Activated naive CD4-positive, alpha-beta T cell treated with anti-CD3 and anti-CD28 coated beads for 36 hours (primary cell): ENCODE measurements at regions not wholly inside any gene's neighbourhood (a gene's known extent, or its start where the extent isn't known, plus 50 kb on each side); places are given as distances from the start of the nearest gene placed in this dataset.

Experiments
- CTCF ChIA-PET: fragments of 350-600 bp; sonication (Branson Sonifier 250); formaldehyde crosslinking; loops from one replicate; lab custom pipeline; 2021; ENCODE audit warnings: antibody characterized with exemption; lab: Charles Lee
- DNase-seq: peaks from one replicate; pipeline ENCODE4 v3.0.0-alpha.2; 2020
- H3K27ac Mint-ChIP-seq: one replicate; pipeline ENCODE4 v1.8.0; 2021; ENCODE audit warnings: mild to moderate bottlenecking, mixed read lengths
- H3K27me3 Mint-ChIP-seq: one replicate; pipeline ENCODE4 v1.8.0; 2021; ENCODE audit warnings: low read depth, mixed read lengths
- H3K36me3 Mint-ChIP-seq: one replicate; pipeline ENCODE4 v1.8.0; 2021; ENCODE audit warnings: low read depth, mixed read lengths
- H3K4me1 Mint-ChIP-seq: one replicate; pipeline ENCODE4 v1.8.0; 2021; ENCODE audit warnings: low read depth, mixed read lengths
- H3K4me3 Mint-ChIP-seq: one replicate; pipeline ENCODE4 v1.8.0; 2021; ENCODE audit warnings: mild to moderate bottlenecking, moderate library complexity, mixed read lengths
- H3K9me3 Mint-ChIP-seq: one replicate; pipeline ENCODE4 v1.8.0; 2021; ENCODE audit warnings: mixed read lengths
- intact Hi-C: fragments of 100-400 bp; cut with micrococcal nuclease; formaldehyde crosslinking; loops from one replicate; pipeline ENCODE4 v1.15.1; 2023

DNA sequence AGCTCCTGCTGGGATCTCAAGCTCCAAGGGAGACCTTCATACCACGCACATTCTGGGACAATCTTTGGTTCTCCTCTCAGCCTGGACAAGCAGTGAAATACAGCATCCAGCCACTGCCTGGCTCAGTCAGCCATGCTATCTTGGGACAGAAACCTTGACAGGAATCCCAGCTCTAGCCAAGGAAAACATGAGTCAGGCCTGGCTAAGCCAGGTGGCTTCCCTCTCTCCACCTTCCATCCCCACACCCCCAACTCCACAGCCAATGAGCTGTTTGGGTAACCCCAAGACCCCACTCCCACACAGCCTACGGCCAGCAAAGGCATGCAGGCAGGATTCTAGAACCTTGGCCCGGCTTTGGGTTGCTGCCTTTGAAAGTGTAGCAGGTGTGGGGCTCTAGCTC is 64.9 kb downstream of the MCFD2 start:
- DNase-seq = no peak
- Mint-ChIP-seq H3K9me3 (no peaks in the 10 kb centered on the region), H3K36me3 (no peaks in the 10 kb centered on the region), H3K4me3 (no peak overlapping the region), H3K27me3 (no peaks in the 10 kb centered on the region), H3K27ac (no peak overlapping the region), H3K4me1 (no peaks in the 10 kb centered on the region)
- CTCF ChIA-PET = interaction anchor here (0.6 kb wide), 1 partner anchor 492 kb away, joined by 6 read pairs; no protein-coding TSS in a partner anchor
- intact Hi-C loops = no loop called here

DNA sequence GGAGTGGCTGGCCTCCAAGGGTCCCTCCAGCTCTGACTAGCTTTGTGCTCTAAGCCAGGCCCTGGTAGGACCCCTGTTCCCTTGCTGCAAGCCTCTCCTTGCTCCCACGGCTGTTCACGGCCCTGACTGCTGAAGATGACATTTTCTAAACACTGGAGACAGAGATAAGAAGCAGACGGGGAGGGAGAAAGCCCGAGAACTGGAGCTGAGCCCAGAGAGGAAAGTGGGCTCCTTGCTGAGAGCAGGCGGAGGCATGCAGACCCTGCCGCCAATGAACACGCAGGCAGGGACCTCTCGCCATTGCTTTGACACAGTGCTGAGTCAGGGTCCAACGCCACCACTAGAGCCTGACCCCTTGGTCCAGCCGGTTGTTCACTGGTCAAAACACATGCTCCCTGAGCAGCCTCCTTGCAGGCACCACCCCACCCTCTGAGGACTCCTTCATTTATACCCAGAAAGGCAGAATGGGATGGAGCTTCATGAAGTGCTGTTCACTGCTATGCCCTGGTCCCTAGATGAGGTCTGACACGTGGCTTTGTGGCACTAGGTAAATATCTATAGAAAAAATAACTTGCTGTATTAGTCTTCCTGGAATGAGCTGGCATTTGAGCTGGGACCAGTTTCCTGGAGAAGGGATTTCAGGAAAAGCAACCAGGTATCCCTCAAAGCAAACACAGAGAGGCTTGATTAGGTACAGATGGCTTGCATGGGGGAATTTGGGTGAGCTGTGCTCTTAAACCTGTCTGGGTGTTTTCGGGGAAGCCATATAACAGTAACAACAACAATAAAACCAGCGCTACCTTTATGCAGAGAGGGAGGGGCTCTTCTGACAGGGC is 65.7 kb downstream of the MCFD2 start:
- H3K36me3 Mint-ChIP-seq = no peaks in the 10 kb centered on the region
- CTCF ChIA-PET = interaction anchor here (0.5 to 0.7 kb wide), 3 partner anchors 14 to 493 kb away, joined by 3 to 6 read pairs (median 5); no protein-coding TSS in a partner anchor

DNA sequence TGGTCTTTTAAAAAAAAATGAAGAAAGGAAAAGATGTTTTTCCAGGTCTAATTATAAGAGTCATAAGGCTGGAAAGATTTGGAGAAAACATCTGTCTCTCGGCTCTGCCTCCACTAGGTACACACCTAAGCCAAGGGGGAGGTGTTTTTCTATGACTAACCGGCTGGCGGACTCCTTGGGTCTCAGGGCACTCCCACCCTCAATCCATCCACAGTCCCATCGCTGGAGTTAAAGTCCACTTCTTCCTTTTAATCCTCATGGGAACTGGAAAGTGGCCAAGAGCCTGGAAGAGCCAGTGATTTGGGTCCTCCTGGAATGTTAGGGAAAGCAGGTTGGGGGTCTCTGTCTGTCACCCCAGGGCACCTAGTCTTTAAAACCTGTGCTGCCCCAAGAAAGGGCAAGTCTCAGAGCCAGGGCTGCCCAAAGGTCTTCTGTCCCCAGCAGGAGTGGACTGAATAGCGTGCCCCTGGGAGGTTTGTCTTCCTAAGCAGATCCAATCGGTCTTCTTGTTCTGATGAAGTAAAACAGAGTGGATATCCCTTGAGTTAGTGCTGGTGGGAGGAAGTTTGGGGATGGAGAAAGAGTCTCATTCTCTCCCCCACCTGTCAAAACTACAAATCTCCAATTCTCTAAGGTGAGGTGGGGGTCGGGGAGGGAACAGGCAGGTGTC is 66.4 kb downstream of the MCFD2 start:
- H3K4me3 Mint-ChIP-seq = no peak overlapping the region
- no peak overlapping the region for H3K27ac Mint-ChIP-seq
- no peaks in the 10 kb centered on the region for H3K4me1 Mint-ChIP-seq

More for the DNA sequence above, 65.7 kb downstream of the MCFD2 start:
- Mint-ChIP-seq H3K9me3 (no peaks in the 10 kb centered on the region), H3K27me3 (no peaks in the 10 kb centered on the region), H3K4me1 (no peaks in the 10 kb centered on the region), H3K27ac (no peak overlapping the region), H3K4me3 (no peak overlapping the region)
- DNase-seq = no peak
- intact Hi-C loops = no loop called here

DNA sequence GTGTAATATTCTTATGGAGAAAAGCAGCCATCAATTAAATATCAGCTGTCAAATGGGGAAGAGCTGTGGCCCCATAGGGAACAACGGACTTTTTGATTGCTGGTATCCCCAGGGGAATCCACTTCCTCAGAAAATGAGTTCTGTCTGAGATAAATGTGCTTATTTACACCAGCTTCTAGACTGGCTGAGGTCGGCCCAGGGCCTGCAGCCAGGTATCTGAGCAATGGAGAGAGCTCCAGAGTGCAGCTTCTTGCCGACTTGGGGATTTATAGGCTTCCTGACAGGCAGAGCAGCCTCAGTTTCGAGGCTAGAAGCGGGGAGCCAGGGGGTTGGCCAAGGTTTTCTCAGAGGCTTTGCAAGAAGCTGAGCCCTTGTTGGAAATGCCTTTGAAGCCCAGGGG is 67.2 kb downstream of the MCFD2 start:
- DNase-seq = no peak
- Mint-ChIP-seq H3K4me3 (no peak overlapping the region), H3K9me3 (no peaks in the 10 kb centered on the region), H3K4me1 (no peaks in the 10 kb centered on the region), H3K36me3 (no peaks in the 10 kb centered on the region), H3K27me3 (no peaks in the 10 kb centered on the region), H3K27ac (no peak overlapping the region)
- CTCF ChIA-PET = interaction anchor here (0.5 kb wide), 1 partner anchor 73 kb away, joined by 3 read pairs; no protein-coding TSS in a partner anchor
- intact Hi-C loops = no loop called here

More for the DNA sequence above, 66.4 kb downstream of the MCFD2 start:
- no peak for DNase-seq
- CTCF ChIA-PET = interaction anchor here (0.5 kb wide), 1 partner anchor 41 kb away, joined by 5 read pairs; no protein-coding TSS in a partner anchor
- Mint-ChIP-seq H3K9me3 (no peaks in the 10 kb centered on the region), H3K36me3 (no peaks in the 10 kb centered on the region), H3K27me3 (no peaks in the 10 kb centered on the region)
- intact Hi-C loops = no loop called here

DNA sequence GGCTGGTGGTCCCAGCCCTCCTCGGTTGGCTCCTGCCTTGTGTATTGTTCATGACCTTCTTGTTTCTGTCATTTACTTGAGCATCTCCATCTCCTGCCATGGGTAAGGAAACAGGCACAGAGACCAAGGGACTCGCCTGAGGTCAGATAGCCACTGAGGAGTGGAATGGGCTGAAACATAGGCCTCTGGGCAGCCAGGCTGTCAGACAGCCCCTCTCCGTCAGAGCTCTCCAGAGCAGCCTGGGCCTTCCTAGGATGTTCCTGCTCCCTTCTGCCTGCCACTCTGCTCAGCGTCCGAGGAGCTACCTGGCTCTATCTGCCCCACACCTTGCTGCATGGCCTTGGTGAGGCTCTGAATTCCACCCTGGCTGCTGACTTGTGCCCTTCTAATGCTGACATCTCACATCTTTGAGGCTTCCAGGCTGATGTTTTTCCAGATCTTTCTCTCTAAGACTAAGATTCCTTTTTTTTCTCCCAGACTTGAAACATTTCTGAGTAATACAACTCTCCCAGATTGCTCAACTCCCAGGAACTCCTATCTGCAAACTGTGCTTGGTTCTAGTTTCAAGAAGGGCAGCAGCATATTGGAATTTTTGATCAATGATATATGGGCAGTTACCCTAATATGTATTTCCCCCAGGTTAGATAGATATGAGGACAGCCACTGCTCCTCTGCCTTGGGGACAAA is 67.7 kb downstream of the MCFD2 start:
- Mint-ChIP-seq H3K27ac (no peak overlapping the region), H3K4me3 (no peak overlapping the region), H3K27me3 (no peaks in the 10 kb centered on the region), H3K4me1 (no peaks in the 10 kb centered on the region), H3K9me3 (no peaks in the 10 kb centered on the region), H3K36me3 (no peaks in the 10 kb centered on the region)
- CTCF ChIA-PET = interaction anchor here (0.5 kb wide), 1 partner anchor 72 kb away, joined by 3 read pairs; no protein-coding TSS in a partner anchor
- DNase-seq = no peak
- intact Hi-C loops = no loop called here

DNA sequence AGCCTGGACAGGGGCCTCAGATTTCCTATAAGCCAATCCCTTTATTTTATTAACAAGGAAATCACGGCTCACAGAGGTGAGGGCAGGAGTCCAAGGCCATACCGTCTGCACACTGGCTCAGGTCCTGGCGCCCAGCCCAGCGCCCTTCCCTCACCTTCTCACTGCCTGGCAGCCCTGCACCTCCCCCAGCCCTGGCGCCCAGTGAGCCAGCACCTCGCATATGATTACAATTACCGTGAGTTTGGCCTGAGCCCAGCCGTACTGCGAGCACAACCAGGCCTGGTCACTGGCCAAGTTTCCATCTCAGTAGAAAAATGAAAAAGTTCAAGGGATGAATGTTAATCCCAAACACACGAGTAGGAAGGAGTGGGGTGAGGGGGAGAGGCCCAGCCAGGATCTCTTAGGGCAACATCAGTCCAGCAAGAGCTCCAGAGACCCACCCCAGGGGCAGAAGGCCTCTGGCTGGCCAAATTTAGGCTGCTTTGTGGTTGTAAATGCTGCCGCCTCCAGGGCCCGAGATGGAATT is 68.4 kb downstream of the MCFD2 start:
- Mint-ChIP-seq H3K27ac (no peak overlapping the region), H3K36me3 (no peaks in the 10 kb centered on the region), H3K4me3 (no peak overlapping the region), H3K9me3 (no peaks in the 10 kb centered on the region), H3K27me3 (no peaks in the 10 kb centered on the region), H3K4me1 (no peaks in the 10 kb centered on the region)
- CTCF ChIA-PET = no interaction called here
- DNase-seq = no peak
- intact Hi-C loops = no loop called here

DNA sequence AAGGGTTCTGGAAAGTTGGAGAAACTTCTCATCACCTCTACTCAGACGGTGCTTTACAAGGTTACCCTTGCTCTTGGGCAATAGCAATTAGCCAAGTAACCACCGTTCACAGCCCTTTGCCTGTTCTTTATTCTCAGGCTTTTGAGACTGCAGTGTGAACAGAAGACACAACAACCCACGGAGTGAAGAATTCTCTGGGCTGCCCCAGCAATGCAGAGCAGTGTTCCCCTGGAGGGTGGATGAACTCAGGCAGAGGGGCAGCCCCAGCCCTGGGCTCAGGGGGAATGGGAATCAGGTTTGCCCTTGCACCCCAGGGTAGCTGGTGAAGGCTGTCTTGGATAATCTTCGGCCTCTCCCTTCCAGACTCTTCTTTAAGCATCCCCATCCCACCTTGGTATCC is 69.1 kb downstream of the MCFD2 start:
- H3K27me3 Mint-ChIP-seq = no peaks in the 10 kb centered on the region
- H3K9me3 Mint-ChIP-seq = no peaks in the 10 kb centered on the region
- H3K36me3 Mint-ChIP-seq = no peaks in the 10 kb centered on the region
- no peak overlapping the region for H3K4me3 Mint-ChIP-seq
- no peak for DNase-seq
- H3K4me1 Mint-ChIP-seq = no peaks in the 10 kb centered on the region
- H3K27ac Mint-ChIP-seq = no peak overlapping the region
- CTCF ChIA-PET = no interaction called here
- intact Hi-C loops = no loop called here

DNA sequence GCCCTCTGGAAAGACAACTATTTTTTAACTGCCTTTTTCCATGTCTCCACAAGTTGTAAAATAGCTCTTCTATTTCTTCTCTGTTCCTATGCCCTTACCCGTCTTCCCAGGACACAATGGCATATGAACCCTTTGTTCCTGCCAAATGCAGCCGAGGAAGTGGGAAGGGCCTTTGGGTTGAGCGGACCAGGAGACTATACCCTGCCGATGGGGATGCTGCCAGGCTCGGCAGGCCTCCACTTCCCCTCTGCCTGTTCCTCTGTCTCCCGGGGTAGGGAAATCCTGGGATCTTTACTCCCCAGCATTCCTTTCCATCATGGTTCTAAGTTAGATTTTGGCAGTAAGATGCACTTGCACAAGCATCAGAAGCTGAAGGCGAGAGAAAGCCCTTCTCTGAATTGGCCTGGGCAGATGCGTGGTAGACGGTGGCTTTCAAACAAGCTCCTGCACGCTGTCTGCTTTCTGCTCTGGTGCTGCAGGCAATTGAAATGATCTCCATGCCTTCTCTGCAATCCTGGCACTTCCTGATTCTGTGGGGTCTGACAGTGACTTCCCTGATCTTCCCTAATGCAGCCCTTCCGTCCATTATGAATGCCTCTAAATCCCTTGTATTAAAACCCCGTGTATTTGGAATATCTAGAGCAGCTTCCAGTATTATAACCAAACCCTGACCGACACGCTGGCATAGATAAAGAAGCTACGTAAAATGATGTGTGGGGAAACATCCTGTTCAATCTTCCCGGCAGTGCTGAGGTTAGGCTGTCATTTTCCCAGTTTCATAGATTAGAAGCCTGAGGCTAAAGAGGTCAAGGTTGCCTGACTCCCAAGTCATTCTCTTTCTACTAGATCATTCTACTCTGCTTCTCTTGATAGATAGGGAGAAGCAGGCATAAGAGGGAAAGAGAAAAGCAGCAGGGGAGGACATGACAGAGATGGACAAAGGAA is 69.8 kb downstream of the MCFD2 start:
- Mint-ChIP-seq H3K27ac (no peak overlapping the region), H3K9me3 (no peaks in the 10 kb centered on the region), H3K27me3 (no peaks in the 10 kb centered on the region), H3K4me1 (no peaks in the 10 kb centered on the region), H3K36me3 (no peaks in the 10 kb centered on the region), H3K4me3 (no peak overlapping the region)
- CTCF ChIA-PET = interaction anchor here (1.4 kb wide), 1 partner anchor 41 kb away, joined by 4 read pairs; no protein-coding TSS in a partner anchor
- intact Hi-C loops = no loop called here
- DNase-seq = no peak

DNA sequence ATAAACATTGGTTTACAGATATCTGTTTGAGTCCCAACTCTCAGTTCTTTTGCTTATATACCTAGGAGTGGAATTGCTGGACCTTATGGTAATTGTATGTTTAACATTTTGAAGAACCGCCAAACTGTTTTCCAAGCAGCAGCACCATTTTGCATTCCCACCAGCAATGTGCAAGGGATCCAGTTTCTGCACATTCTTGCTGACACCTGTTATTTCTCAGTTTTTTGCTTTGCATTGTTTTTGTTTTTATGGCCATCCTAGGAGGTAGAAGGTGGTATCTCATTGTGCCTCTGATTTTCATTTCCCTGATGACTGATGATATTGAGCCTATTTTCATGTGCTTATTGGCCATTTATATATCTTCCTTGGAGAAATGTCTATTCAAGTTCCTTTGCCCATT is 71.2 kb downstream of the MCFD2 start:
- no peak for DNase-seq
- intact Hi-C loops = no loop called here
- no peaks in the 10 kb centered on the region for H3K9me3 Mint-ChIP-seq
- no peak overlapping the region for H3K27ac Mint-ChIP-seq
- no peaks in the 10 kb centered on the region for H3K27me3 Mint-ChIP-seq
- H3K4me1 Mint-ChIP-seq = no peaks in the 10 kb centered on the region
- no peaks in the 10 kb centered on the region for H3K36me3 Mint-ChIP-seq
- H3K4me3 Mint-ChIP-seq = no peak overlapping the region
- CTCF ChIA-PET = no interaction called here

DNA sequence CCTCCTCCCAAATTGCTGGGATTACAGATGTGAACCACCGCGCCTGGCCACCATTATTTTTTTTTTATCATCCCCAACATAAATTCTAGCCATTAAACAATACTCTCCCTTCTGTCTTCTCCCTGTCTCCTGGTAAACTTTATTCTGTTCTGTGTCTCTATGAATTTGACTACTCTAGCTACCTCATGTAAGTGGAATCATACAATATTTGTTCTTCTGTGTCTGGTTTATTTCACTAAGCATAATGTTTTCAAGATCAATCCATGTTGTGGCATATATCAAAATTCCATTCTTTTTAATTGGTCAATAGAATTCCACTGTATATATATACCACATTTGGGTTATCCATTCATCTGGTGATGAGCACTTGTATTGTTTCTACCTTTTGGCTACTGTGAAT is 71.6 kb downstream of the MCFD2 start:
- Mint-ChIP-seq H3K4me3 (no peak overlapping the region), H3K27ac (no peak overlapping the region), H3K9me3 (no peaks in the 10 kb centered on the region), H3K4me1 (no peaks in the 10 kb centered on the region), H3K36me3 (no peaks in the 10 kb centered on the region), H3K27me3 (no peaks in the 10 kb centered on the region)
- DNase-seq = no peak
- intact Hi-C loops = no loop called here
- CTCF ChIA-PET = no interaction called here

DNA sequence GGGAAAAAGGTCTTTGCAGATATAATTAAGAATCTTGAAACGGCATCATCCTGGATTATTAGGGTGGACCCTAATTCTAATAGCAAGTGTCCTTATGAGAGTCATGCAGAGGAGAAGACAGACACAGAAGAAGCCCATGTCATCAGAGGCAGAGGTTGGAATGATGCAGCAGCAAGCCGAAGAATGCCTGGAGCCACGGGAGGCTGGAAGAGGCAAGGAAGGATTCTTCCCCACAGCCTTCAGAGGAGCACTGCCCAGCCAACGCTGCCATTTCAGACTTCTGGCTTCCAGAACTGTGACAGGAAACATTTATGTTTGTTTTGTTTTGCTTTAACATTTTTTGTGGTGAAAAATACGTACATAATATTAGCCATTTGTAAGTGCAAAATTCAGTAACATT is 72.3 kb downstream of the MCFD2 start:
- DNase-seq = no peak
- Mint-ChIP-seq H3K27me3 (no peaks in the 10 kb centered on the region), H3K4me3 (no peak overlapping the region), H3K27ac (no peak overlapping the region), H3K4me1 (no peaks in the 10 kb centered on the region), H3K36me3 (no peaks in the 10 kb centered on the region), H3K9me3 (no peaks in the 10 kb centered on the region)
- intact Hi-C loops = no loop called here
- CTCF ChIA-PET = no interaction called here
